ENCODE measurements at regions not wholly inside any gene's neighbourhood (a gene's known extent, or its start where the extent isn't known, plus 50 kb on each side); places are given as distances from the start of the nearest gene placed in this dataset.

- no peak for ATAC-seq
- intact Hi-C loops (cut with DNase I), result no loop called here
- TF ChIP-seq, protein P1, sequence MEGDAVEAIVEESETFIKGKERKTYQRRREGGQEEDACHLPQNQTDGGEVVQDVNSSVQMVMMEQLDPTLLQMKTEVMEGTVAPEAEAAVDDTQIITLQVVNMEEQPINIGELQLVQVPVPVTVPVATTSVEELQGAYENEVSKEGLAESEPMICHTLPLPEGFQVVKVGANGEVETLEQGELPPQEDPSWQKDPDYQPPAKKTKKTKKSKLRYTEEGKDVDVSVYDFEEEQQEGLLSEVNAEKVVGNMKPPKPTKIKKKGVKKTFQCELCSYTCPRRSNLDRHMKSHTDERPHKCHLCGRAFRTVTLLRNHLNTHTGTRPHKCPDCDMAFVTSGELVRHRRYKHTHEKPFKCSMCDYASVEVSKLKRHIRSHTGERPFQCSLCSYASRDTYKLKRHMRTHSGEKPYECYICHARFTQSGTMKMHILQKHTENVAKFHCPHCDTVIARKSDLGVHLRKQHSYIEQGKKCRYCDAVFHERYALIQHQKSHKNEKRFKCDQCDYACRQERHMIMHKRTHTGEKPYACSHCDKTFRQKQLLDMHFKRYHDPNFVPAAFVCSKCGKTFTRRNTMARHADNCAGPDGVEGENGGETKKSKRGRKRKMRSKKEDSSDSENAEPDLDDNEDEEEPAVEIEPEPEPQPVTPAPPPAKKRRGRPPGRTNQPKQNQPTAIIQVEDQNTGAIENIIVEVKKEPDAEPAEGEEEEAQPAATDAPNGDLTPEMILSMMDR (IDR thresholded peaks at IDR 0.05), result no peak
- no peak for TF ChIP-seq POLR2A (IDR thresholded peaks at IDR 0.05)
These were observed 420.9 kb downstream of the TRIB2 start for GRCh38 chr2:13137679-13138078.

DNA sequence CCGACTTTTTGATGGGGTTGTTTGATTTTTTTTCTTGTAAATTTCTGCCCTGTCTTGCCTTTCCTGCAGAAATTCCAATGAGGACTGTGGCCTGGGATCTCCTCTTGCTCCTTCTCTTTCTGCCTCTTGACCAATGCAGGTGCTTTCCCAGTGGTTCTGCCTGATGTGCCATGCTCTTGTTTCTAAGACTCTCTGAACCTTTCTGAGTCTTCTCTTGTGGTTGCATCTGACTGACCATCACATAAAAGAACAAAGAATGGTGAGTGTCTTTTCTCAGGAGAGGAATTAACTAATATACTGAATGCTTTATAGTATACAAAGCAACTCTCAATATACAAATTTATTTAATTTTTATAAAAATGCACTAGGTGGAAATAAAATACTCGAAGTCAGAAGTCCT lies 424.6 kb downstream of the TRIB2 start:
- intact Hi-C loops (cut with DNase I), result no loop called here

More at GRCh38 chr2:13137679-13138078, 420.9 kb downstream of the TRIB2 start:
- Histone ChIP-seq H3K27me3 (no peaks in the 10 kb centered on the region), H3K9me3 (no peaks in the 10 kb centered on the region), H3K4me1 (peaks cover 0 to 14% (median 4%) of the 10 kb centered on the region in 4 donors), H3K27ac (no peak overlapping the region), H3K4me3 (no peak overlapping the region), H3K36me3 (no peaks in the 10 kb centered on the region)
- no peak for DNase-seq
- WGBS (ENCODE audit: insufficient coverage, low coverage, low lambda C conversion rate, missing lambda C conversion rate), result 75% methylated on average over 3 of the region's 3 CpGs

DNA sequence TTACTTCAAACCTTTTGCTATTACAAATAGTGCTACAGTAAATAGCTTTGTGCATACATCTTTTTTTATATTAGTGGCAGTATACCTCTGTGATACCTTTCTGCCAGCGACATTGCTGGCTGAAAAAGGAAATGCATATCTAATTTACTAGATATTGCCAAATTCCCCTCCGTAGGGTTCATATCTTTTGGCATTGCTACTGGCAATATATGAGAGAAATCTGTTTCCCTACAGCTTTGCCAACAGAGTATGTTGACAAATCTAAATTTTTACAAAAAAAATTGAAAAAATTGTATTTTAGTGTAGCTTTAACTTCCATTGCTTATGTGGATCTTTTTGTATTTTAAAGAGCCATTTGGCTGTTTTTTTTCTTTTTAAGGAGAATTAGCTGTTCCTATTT lies 426.7 kb downstream of the TRIB2 start:
- intact Hi-C loops (cut with DNase I), result no loop called here
- H3K27ac ChIP-seq, result no peak overlapping the region
- H3K27me3 ChIP-seq, result no peaks in the 10 kb centered on the region
- TF ChIP-seq POLR2A (IDR thresholded peaks at IDR 0.05), result no peak
- TF ChIP-seq, protein P1 (IDR thresholded peaks at IDR 0.05), result no peak
- H3K36me3 ChIP-seq, result no peaks in the 10 kb centered on the region
- no peaks in the 10 kb centered on the region for H3K9me3 ChIP-seq
- ATAC-seq (no peak), DNase-seq (no peak)
- H3K4me3 ChIP-seq, result no peak overlapping the region
- no peaks in the 10 kb centered on the region for H3K4me1 ChIP-seq
- WGBS (ENCODE audit: insufficient coverage, low coverage, low lambda C conversion rate, missing lambda C conversion rate), result 32% methylated on average over 2 of the region's 2 CpGs

More for the DNA sequence above, 424.6 kb downstream of the TRIB2 start:
- no peak overlapping the region for H3K4me3 ChIP-seq
- H3K9me3 ChIP-seq, result no peaks in the 10 kb centered on the region
- H3K4me1 ChIP-seq, result peaks cover 0 to 1% (median 0%) of the 10 kb centered on the region in 4 donors
- no peak for DNase-seq
- no peaks in the 10 kb centered on the region for H3K36me3 ChIP-seq
- H3K27me3 ChIP-seq, result no peaks in the 10 kb centered on the region
- H3K27ac ChIP-seq, result no peak overlapping the region
- TF ChIP-seq, protein P1 (IDR thresholded peaks at IDR 0.05), result no peak
- no peak for TF ChIP-seq POLR2A (IDR thresholded peaks at IDR 0.05)
- WGBS (ENCODE audit: insufficient coverage, low coverage, low lambda C conversion rate, missing lambda C conversion rate), result 62% methylated on average over 2 of the region's 2 CpGs
- no peak for ATAC-seq

DNA sequence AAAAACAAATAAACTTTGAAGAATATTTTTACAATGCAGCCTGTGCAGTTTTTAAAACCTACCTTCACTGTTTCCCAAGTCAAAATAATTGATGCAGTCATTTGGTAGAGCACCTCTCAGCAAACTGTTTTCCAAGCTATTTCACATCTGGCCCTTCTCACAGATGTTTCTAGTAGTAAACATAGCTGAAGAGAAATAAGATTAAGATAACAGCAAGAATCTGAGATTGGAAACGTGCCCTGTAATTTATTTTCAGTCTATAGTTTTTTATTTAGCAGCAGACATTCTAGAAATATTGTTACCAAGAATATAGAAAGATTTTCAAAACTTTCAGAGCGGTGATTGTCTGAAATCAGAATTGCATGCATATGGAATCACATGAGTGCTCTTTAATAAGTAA lies 440.2 kb downstream of the TRIB2 start:
- H3K4me1 ChIP-seq, result no peaks in the 10 kb centered on the region
- no peak overlapping the region for H3K4me3 ChIP-seq
- H3K9me3 ChIP-seq, result no peaks in the 10 kb centered on the region
- 48% methylated on average over 2 of the region's 2 CpGs for WGBS (ENCODE audit: insufficient coverage, low coverage, low lambda C conversion rate, missing lambda C conversion rate)
- H3K27me3 ChIP-seq, result no peaks in the 10 kb centered on the region
- ATAC-seq (no peak), DNase-seq (no peak)
- TF ChIP-seq, protein P1 (IDR thresholded peaks at IDR 0.05), result no peak
- TF ChIP-seq POLR2A (IDR thresholded peaks at IDR 0.05), result no peak
- intact Hi-C loops (cut with DNase I), result no loop called here
- no peaks in the 10 kb centered on the region for H3K36me3 ChIP-seq
- H3K27ac ChIP-seq, result no peak overlapping the region

GRCh38 chr2:13158466-13158865 lies 441.7 kb downstream of the TRIB2 start:
- Histone ChIP-seq H3K36me3 (no peaks in the 10 kb centered on the region), H3K4me1 (no peaks in the 10 kb centered on the region), H3K27ac (no peak overlapping the region), H3K9me3 (no peaks in the 10 kb centered on the region), H3K4me3 (no peak overlapping the region), H3K27me3 (no peaks in the 10 kb centered on the region)
- ATAC-seq (no peak), DNase-seq (no peak)
- intact Hi-C loops (cut with DNase I), result no loop called here
- TF ChIP-seq, protein P1 (IDR thresholded peaks at IDR 0.05), result no peak
- no peak for TF ChIP-seq POLR2A (IDR thresholded peaks at IDR 0.05)
- WGBS (ENCODE audit: insufficient coverage, low coverage, low lambda C conversion rate, missing lambda C conversion rate), result 39% methylated on average over 3 of the region's 3 CpGs

Data from right lobe of liver (tissue), 6 donors.